T-cell (primary cell): ENCODE measurements at regions not wholly inside any gene's neighbourhood (a gene's known extent, or its start where the extent isn't known, plus 50 kb on each side); places are given as distances from the start of the nearest gene placed in this dataset.
"Not testable (repeated sequence)": the region's sequence is repeated elsewhere in the genome, so short reads cannot be mapped to it uniquely, and the experiment has no call there.

Source experiments
- ATAC-seq, 4 experiments: fragments of 200-7000 bp in 3 of 4; fragments of 150-1000 bp in 1 of 4; cut with Tn5 transposase; replicated peaks in 1 of 4; 1 replicate in 3 of 4; 2 replicates in 1 of 4; pipeline ENCODE4 v1.10.0; 2021; ENCODE audit warnings: moderate library complexity in 3 of 4, mild to moderate bottlenecking in 2 of 4, moderate number of reproducible peaks in 1 of 4
- CTCF ChIA-PET, 2 donors: fragments of 300-600 bp; sonication (Branson Sonifier 250); formaldehyde crosslinking; loops; one replicate each; lab custom pipeline; 2022; ENCODE audit warnings: antibody characterized with exemption in 2 of 2; lab: Charles Lee
- POLR2A ChIA-PET, 2 donors: fragments of 300-600 bp; sonication (Branson Sonifier 250); formaldehyde crosslinking; loops; one replicate each; lab custom pipeline; 2022; ENCODE audit warnings: antibody characterized with exemption in 2 of 2; lab: Charles Lee
- DNase-seq, 35 experiments: peaks; one replicate each; pipeline versions ENCODE4 v3.0.0 to v3.0.0-alpha.2; 2013 to 2023
- H3K27ac ChIP-seq: one replicate; pipeline ENCODE4 v1.5.1; 2013; ENCODE audit warnings: low read length
- H3K27me3 ChIP-seq, 2 experiments: replicated peaks in 1 of 2; 1 replicate in 1 of 2; 2 replicates in 1 of 2; pipeline versions ENCODE4 v1.6.1 to v1.7.0; 2013; ENCODE audit warnings: low read length in 1 of 2, mixed read lengths in 1 of 2; ENCODE audit not compliant: control insufficient read depth in 2 of 2, insufficient read depth in 2 of 2; ENCODE audit errors: extremely low read depth in 1 of 2
- H3K36me3 ChIP-seq, 2 donors: 1 replicate in 1 of 2; 2 replicates in 1 of 2; pipeline versions ENCODE4 v1.6.1 to v1.7.0; 2013; ENCODE audit warnings: low read length in 1 of 2; ENCODE audit not compliant: control insufficient read depth in 2 of 2, insufficient read depth in 1 of 2; ENCODE audit errors: extremely low read depth in 1 of 2
- H3K4me1 ChIP-seq, 2 experiments: 1 replicate in 1 of 2; 2 replicates in 1 of 2; pipeline versions ENCODE4 v1.6.1 to v1.7.0; 2013; ENCODE audit warnings: low read length in 2 of 2, mixed read lengths in 1 of 2; ENCODE audit not compliant: insufficient read depth in 2 of 2, control insufficient read depth in 1 of 2; ENCODE audit errors: extremely low read depth in 1 of 2
- H3K4me3 ChIP-seq, 2 donors: 1 replicate in 1 of 2; 2 replicates in 1 of 2; pipeline versions ENCODE4 v1.5.1 to v1.7.0; 2013; ENCODE audit warnings: mild to moderate bottlenecking in 2 of 2, low read length in 1 of 2, moderate library complexity in 1 of 2; ENCODE audit not compliant: control insufficient read depth in 1 of 2; ENCODE audit errors: extremely low read depth in 1 of 2
- H3K9me3 ChIP-seq: 2 replicates; pipeline ENCODE4 v1.7.0; 2013
- H3K27ac Mint-ChIP-seq, 2 donors: one replicate each; pipeline ENCODE4 v1.8.0; 2020 to 2021; ENCODE audit warnings: mild to moderate bottlenecking in 2 of 2, mixed read lengths in 2 of 2
- H3K27me3 Mint-ChIP-seq, 2 donors: one replicate each; pipeline ENCODE4 v1.8.0; 2021 to 2022; ENCODE audit warnings: mixed read lengths in 2 of 2
- H3K36me3 Mint-ChIP-seq: one replicate; pipeline ENCODE4 v1.8.0; 2021; ENCODE audit warnings: mixed read lengths
- H3K4me1 Mint-ChIP-seq, 3 donors: one replicate each; pipeline ENCODE4 v1.8.0; 2020 to 2022; ENCODE audit warnings: mixed read lengths in 3 of 3, mild to moderate bottlenecking in 1 of 3
- H3K4me3 Mint-ChIP-seq, 3 donors: one replicate each; pipeline ENCODE4 v1.8.0; 2020 to 2022; ENCODE audit warnings: mild to moderate bottlenecking in 3 of 3, mixed read lengths in 3 of 3, moderate library complexity in 3 of 3
- H3K9me3 Mint-ChIP-seq, 3 donors: one replicate each; pipeline ENCODE4 v1.8.0; 2020 to 2022; ENCODE audit warnings: mixed read lengths in 3 of 3
- WGBS: methylation state at CpG from one replicate; pipeline ENCODE4 v1.1.5; 2013; ENCODE audit warnings: missing lambda C conversion rate; ENCODE audit not compliant: insufficient coverage; 5-methylcytosine and 5-hydroxymethylcytosine counted together

DNA sequence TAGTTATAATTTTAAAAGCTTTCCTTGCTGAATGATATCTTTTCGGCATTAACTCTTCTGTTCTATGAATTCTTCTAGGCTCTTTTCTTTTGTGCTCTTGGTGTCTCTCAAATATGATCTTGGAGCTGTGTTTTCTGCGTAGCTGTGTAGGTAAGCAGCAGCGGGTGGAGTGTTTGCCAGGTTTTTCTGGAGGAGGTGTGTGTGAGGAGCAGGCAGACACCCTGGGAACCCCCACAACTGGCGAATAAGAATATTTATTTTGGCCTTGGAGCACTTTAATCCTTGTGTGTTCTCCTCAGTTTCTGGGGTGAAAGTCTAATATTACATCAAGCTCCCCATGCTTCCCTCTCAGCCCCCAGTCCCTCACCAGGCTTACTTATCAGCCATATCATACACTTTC, 232.0 kb upstream of the FANCL start:
- 82% methylated on average over 3 of the region's 4 CpGs for WGBS
- POLR2A ChIA-PET = no interaction called here
- H3K4me3 Mint-ChIP-seq = no peak overlapping the region

DNA sequence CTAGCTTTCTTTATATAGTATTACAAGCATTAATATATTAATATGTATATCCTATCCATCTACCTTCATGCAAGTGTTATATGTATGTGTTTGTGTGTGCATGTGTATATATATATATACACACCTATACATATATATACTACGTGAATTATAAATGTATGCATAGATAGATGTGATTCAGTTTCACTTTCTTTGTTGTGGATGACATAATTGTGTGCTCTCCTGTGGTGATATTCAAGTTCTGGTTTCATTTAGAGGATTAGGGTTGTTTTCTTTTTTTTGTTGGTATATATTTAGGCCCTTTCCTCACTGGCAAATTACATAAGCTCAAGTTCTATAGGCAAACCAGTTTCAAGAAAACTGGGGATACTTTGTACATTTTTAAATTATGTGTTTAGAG, 225.7 kb upstream of the FANCL start:
- no CpG with 5 or more reads among the region's 1 CpG for WGBS
- ChIA-PET POLR2A (interaction anchor here in 1 of 2 donors (0.6 kb wide), 1 partner anchor 13 kb away, joined by 3 read pairs; no protein-coding TSS in a partner anchor), CTCF (interaction anchor here in 1 of 2 donors (0.6 kb wide), 1 partner anchor 41 kb away, joined by 3 read pairs; no protein-coding TSS in a partner anchor)
- no peak overlapping the region for H3K27ac Mint-ChIP-seq
- no peaks in the 10 kb centered on the region for H3K9me3 ChIP-seq
- no peak for DNase-seq
- no peaks in the 10 kb centered on the region for H3K4me1 ChIP-seq
- no peaks in the 10 kb centered on the region for H3K9me3 Mint-ChIP-seq
- no peaks in the 10 kb centered on the region for H3K36me3 ChIP-seq
- H3K4me1 Mint-ChIP-seq = peaks cover 2 to 7% (median 2%) of the 10 kb centered on the region in 3 donors
- ATAC-seq = no peak
- no peaks in the 10 kb centered on the region for H3K27me3 Mint-ChIP-seq
- no peak overlapping the region for H3K27ac ChIP-seq
- no peak overlapping the region for H3K4me3 ChIP-seq
- H3K36me3 Mint-ChIP-seq = no peaks in the 10 kb centered on the region
- no peak overlapping the region for H3K4me3 Mint-ChIP-seq
- no peaks in the 10 kb centered on the region for H3K27me3 ChIP-seq

More for the DNA sequence above, 232.0 kb upstream of the FANCL start:
- H3K4me3 ChIP-seq = no peak overlapping the region
- CTCF ChIA-PET = no interaction called here
- no peaks in the 10 kb centered on the region for H3K27me3 ChIP-seq
- Mint-ChIP-seq H3K36me3 (no peaks in the 10 kb centered on the region), H3K4me1 (no peaks in the 10 kb centered on the region), H3K27me3 (no peaks in the 10 kb centered on the region), H3K27ac (no peak overlapping the region), H3K9me3 (no peaks in the 10 kb centered on the region)
- no peaks in the 10 kb centered on the region for H3K9me3 ChIP-seq
- H3K27ac ChIP-seq = no peak overlapping the region
- ATAC-seq (no peak), DNase-seq (no peak)
- no peaks in the 10 kb centered on the region for H3K36me3 ChIP-seq
- no peaks in the 10 kb centered on the region for H3K4me1 ChIP-seq

DNA sequence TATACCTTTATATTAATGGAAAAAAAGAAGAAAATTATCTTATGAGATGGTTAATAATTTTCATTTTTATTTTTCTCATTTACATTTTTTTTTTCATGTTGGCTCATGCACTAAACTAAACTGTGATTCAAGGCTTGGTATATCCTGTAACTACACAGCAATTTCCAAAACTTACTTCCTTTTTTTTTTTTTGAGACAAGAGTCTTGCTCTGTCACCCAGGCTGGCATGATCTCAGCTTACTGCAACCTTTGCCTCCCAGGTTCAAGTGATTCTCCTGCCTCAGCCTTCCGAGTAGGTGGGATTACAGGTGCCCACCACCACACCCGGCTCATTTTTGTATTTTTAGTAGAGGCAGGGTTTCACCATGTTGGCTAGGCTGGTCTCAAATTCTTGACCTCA, 224.9 kb upstream of the FANCL start:
- H3K27ac Mint-ChIP-seq, ATAC-seq, CTCF ChIA-PET, H3K36me3 Mint-ChIP-seq, H3K4me3 ChIP-seq, H3K36me3 ChIP-seq, H3K27me3 ChIP-seq, POLR2A ChIA-PET, H3K9me3 Mint-ChIP-seq, H3K4me3 Mint-ChIP-seq, H3K4me1 ChIP-seq, H3K27me3 Mint-ChIP-seq, H3K9me3 ChIP-seq, H3K27ac ChIP-seq, H3K4me1 Mint-ChIP-seq, DNase-seq: not testable (repeated sequence)
- no CpG with 5 or more reads among the region's 2 CpGs for WGBS

DNA sequence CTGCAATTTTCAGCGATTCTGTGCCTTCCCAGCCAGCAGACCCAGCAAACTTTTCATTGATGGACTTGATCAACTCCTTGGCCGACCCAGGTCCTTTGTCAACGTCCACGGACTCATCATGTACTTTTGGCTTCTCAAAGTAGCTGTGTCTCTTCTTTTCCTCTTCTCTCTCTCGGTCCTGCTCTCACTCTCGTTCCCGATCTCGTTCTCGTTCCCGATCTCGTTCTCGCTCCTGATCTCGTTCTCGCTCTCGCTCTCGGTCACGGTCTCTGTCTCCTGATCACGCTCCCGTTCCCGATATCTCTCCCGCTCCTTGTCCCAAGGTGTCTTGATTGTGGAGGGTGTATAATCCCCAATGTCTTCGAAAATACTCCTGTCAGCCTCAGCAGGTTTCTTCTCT, 219.5 kb upstream of the FANCL start:
- H3K36me3 ChIP-seq = no peaks in the 10 kb centered on the region
- DNase-seq (no peak), ATAC-seq (no peak)
- 91% methylated on average over 8 of the region's 22 CpGs for WGBS
- no peak overlapping the region for H3K4me3 ChIP-seq
- CTCF ChIA-PET = no interaction called here
- H3K27ac ChIP-seq = no peak overlapping the region
- no peaks in the 10 kb centered on the region for H3K9me3 Mint-ChIP-seq
- no peaks in the 10 kb centered on the region for H3K36me3 Mint-ChIP-seq
- no peaks in the 10 kb centered on the region for H3K27me3 ChIP-seq
- POLR2A ChIA-PET = no interaction called here
- no peaks in the 10 kb centered on the region for H3K27me3 Mint-ChIP-seq
- H3K4me1 ChIP-seq = no peaks in the 10 kb centered on the region
- no peaks in the 10 kb centered on the region for H3K4me1 Mint-ChIP-seq
- H3K27ac Mint-ChIP-seq = no peak overlapping the region
- no peaks in the 10 kb centered on the region for H3K9me3 ChIP-seq
- no peak overlapping the region for H3K4me3 Mint-ChIP-seq

DNA sequence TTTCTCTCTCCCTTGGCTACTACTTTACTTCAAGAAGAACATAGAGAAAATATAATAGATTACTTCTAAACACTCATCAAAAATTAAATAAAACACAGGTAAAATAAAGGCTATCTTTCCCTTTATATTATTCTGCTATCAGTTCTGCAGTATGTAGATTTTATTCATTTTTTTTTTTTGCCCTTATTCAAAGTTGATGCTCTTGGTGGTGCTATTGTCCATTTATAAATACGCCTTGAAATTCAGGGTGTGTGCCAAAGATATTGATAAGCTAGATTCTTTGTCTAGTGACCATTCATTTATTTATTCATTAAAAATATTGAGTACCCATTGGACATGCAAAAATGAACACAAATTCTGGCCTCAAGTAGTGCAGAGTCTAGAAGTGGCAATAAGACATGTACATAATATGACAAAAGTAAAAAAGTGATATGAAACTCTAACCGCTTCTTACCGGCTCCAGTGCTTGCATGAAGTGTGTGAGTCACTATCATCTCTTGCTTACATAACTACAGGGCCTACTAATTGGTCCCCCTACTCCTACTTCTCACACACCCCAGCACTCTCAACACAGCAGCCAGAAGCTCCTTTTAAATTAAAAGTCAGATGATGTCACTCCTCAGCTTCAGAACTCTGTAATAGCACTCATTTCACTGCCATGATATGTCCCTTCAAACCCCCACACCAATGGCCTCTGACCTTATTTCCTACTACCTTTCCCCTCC, 208.3 kb upstream of the FANCL start:
- no peak for ATAC-seq
- Histone ChIP-seq H3K27me3 (peaks cover 0 to 2% of the 10 kb centered on the region in 2 experiments), H3K4me1 (no peaks in the 10 kb centered on the region), H3K4me3 (no peak overlapping the region), H3K27ac (no peak overlapping the region), H3K9me3 (no peaks in the 10 kb centered on the region), H3K36me3 (no peaks in the 10 kb centered on the region)
- H3K36me3 Mint-ChIP-seq = no peaks in the 10 kb centered on the region
- ChIA-PET CTCF (interaction anchor here in 1 of 2 donors (0.5 to 0.7 kb wide), 2 partner anchors 9 to 46 kb away, joined by 3 to 8 read pairs; no protein-coding TSS in a partner anchor), POLR2A (interaction anchor here in 1 of 2 donors (0.7 kb wide), 1 partner anchor 19 kb away, joined by 3 read pairs; no protein-coding TSS in a partner anchor)
- peaks cover 5 to 14% of the 10 kb centered on the region in 2 donors for H3K27me3 Mint-ChIP-seq
- no peak overlapping the region for H3K4me3 Mint-ChIP-seq
- no peak for DNase-seq
- no peak overlapping the region for H3K27ac Mint-ChIP-seq
- H3K4me1 Mint-ChIP-seq = no peaks in the 10 kb centered on the region
- no CpG with 5 or more reads among the region's 3 CpGs for WGBS
- H3K9me3 Mint-ChIP-seq = no peaks in the 10 kb centered on the region

DNA sequence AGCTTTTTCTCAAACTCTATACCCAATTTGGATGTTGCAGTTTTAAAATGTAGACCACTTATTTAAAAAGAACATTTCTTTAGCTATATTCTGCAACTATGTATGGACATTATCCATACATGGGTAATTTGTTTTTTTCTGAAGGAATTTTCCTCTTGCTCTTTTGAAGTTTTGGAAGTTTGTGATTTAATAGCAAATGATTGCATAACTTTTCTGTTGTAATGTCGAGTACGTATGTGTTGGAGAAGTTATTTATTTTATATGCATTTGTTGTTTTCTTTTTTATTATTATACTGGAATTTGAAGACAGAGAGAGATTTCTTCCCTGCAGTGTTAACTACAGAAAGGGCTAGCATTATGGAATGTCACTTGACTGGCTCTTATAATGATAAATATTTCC, 207.7 kb upstream of the FANCL start:
- H3K27me3 Mint-ChIP-seq = peaks cover 5 to 14% of the 10 kb centered on the region in 2 donors
- Histone ChIP-seq H3K36me3 (no peaks in the 10 kb centered on the region), H3K27ac (no peak overlapping the region), H3K4me1 (no peaks in the 10 kb centered on the region), H3K27me3 (peaks cover 0 to under 1% of the 10 kb centered on the region in 2 experiments), H3K9me3 (no peaks in the 10 kb centered on the region), H3K4me3 (no peak overlapping the region)
- ChIA-PET CTCF (no interaction called here), POLR2A (no interaction called here)
- H3K27ac Mint-ChIP-seq = no peak overlapping the region
- no peak for DNase-seq
- ATAC-seq = no peak
- no peak overlapping the region for H3K4me3 Mint-ChIP-seq
- no CpG with 5 or more reads among the region's 2 CpGs for WGBS
- no peaks in the 10 kb centered on the region for H3K9me3 Mint-ChIP-seq
- no peaks in the 10 kb centered on the region for H3K36me3 Mint-ChIP-seq
- H3K4me1 Mint-ChIP-seq = no peaks in the 10 kb centered on the region
